NT2/D1 (cell line): ENCODE measurements at regions not wholly inside any gene's neighbourhood (a gene's known extent, or its start where the extent isn't known, plus 50 kb on each side); places are given as distances from the start of the nearest gene placed in this dataset.

ENCODE experiments used
- YY1 ChIP-seq: IDR thresholded peaks from 2 replicates; pipeline ENCODE4 v1.6.1; 2011; ENCODE audit not compliant: insufficient read length, insufficient read depth
- ZNF274 ChIP-seq: IDR thresholded peaks from 2 replicates; pipeline ENCODE4 v1.6.1; 2011; ENCODE audit warnings: mild to moderate bottlenecking, low read depth, low read length

DNA sequence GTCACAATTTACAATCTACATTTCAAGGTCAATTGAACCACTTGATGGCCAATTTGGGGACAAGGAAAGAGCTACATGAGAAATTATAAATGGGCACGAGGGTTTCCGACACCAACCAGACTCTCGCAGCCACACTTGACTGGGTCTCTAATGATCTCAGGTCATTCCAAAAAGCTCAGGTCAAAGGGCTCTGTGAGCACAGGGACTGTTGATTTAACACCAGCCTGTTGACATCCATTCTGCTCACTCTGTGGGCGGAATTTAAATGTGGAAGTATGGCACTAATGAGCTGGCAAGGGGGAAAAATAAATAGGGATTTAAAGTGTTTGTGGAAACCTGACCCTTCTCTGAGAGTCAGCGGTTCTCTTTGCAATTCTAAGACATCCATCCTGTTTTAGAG is 810.7 kb upstream of the AUTS2 start:
- no peak for TF ChIP-seq ZNF274
- TF ChIP-seq YY1, result no peak
